ENCODE measurements at regions not wholly inside any gene's neighbourhood (a gene's known extent, or its start where the extent isn't known, plus 50 kb on each side); places are given as distances from the start of the nearest gene placed in this dataset.

DNA sequence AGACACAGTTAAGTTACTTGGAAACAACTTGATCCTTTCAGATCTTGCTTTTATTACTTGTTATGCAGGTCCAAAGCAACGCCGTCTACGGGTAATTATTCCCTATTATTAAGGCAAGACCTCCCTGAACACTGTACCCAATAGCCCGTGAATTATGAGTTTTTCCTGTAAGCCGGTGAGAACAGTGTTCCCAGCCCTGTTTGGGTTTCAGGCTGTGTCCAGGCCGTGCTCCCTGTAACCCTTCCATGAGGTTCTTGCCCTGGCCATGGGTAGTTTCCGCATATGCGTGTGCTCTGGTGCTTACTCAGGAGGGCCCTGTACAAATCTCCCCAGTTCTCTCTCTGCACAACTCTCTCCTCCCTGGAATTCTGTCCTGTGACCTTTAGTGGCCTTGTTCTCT lies 65.6 kb upstream of the CNOT6 start:
- DNase-seq = no peak
- H3F3A ChIP-seq (ENCODE audit: insufficient read depth, low read depth) = no peaks in the 10 kb centered on the region
- no peaks in the 10 kb centered on the region for H4K20me1 ChIP-seq (ENCODE audit: insufficient read depth)
- H3K27me3 ChIP-seq (ENCODE audit: insufficient read depth, low read depth) = no peaks in the 10 kb centered on the region
- no peaks in the 10 kb centered on the region for H3K9me3 ChIP-seq (ENCODE audit: insufficient read depth, low read depth)
- H3K79me2 ChIP-seq (ENCODE audit: low read depth) = no peaks in the 10 kb centered on the region
- no peak overlapping the region for H3K27ac ChIP-seq
- intact Hi-C loops (cut with micrococcal nuclease; ENCODE audit: unreplicated experiment) = no loop called here
- H3K4me1 ChIP-seq (replicated peaks; ENCODE audit: insufficient read depth) = no peaks in the 10 kb centered on the region
- no peaks in the 10 kb centered on the region for H3K36me3 ChIP-seq (ENCODE audit: low read depth)
- H3K4me2 ChIP-seq = no peak overlapping the region
- H3K9me2 ChIP-seq (ENCODE audit: insufficient read depth) = no peaks in the 10 kb centered on the region
- TF ChIP-seq EZH2 (IDR thresholded peaks at IDR 0.05; ENCODE audit: low read depth) = no peak
- TF ChIP-seq, protein P1, sequence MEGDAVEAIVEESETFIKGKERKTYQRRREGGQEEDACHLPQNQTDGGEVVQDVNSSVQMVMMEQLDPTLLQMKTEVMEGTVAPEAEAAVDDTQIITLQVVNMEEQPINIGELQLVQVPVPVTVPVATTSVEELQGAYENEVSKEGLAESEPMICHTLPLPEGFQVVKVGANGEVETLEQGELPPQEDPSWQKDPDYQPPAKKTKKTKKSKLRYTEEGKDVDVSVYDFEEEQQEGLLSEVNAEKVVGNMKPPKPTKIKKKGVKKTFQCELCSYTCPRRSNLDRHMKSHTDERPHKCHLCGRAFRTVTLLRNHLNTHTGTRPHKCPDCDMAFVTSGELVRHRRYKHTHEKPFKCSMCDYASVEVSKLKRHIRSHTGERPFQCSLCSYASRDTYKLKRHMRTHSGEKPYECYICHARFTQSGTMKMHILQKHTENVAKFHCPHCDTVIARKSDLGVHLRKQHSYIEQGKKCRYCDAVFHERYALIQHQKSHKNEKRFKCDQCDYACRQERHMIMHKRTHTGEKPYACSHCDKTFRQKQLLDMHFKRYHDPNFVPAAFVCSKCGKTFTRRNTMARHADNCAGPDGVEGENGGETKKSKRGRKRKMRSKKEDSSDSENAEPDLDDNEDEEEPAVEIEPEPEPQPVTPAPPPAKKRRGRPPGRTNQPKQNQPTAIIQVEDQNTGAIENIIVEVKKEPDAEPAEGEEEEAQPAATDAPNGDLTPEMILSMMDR (conservative IDR thresholded peaks at IDR 0.05) = no peak
- POLR2A ChIA-PET (ENCODE audit: unreplicated experiment) = no interaction called here
- H2AFZ ChIP-seq = no peak overlapping the region
- no TSS peak for BruUV-seq (replicated peaks)
- H3K4me3 ChIP-seq = no peak overlapping the region
- CTCF ChIA-PET = no interaction called here

DNA sequence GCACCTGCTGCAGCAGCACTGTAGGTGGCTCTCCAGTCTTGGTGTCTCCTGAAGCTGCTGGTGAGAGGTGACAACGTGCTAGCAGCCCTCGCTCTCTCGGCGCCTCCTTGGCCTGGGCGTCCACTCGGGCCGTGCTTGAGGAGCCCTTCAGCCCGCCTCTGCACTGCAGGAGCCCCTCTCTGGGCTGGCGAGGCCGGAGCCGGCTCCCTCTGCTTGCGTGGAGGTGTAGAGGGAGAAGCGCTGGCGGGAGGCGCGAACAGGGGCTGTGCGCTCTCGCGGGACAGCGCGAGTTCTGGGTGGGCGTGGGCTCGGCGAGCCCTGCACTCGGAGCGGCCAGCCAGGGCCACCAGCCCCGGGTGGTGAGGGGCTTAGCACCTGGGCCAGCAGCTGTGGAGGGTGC lies 62.2 kb upstream of the CNOT6 start:
- Histone ChIP-seq H2AFZ (no peak overlapping the region), H3K4me2 (no peak overlapping the region), H3K27me3 (ENCODE audit: insufficient read depth, low read depth) (no peaks in the 10 kb centered on the region), H3K4me3 (no peak overlapping the region), H3K27ac (no peak overlapping the region), H3K9me3 (ENCODE audit: insufficient read depth, low read depth) (no peaks in the 10 kb centered on the region), H3K9me2 (ENCODE audit: insufficient read depth) (no peaks in the 10 kb centered on the region), H3K36me3 (ENCODE audit: low read depth) (no peaks in the 10 kb centered on the region), H3K79me2 (ENCODE audit: low read depth) (no peaks in the 10 kb centered on the region), H3F3A (ENCODE audit: insufficient read depth, low read depth) (no peaks in the 10 kb centered on the region), H4K20me1 (ENCODE audit: insufficient read depth) (no peaks in the 10 kb centered on the region), H3K4me1 (replicated peaks; ENCODE audit: insufficient read depth) (no peaks in the 10 kb centered on the region)
- no TSS peak for BruUV-seq (replicated peaks)
- DNase-seq = no peak
- POLR2A ChIA-PET (ENCODE audit: unreplicated experiment) = no interaction called here
- CTCF ChIA-PET = no interaction called here
- intact Hi-C loops (cut with micrococcal nuclease; ENCODE audit: unreplicated experiment) = no loop called here
- TF ChIP-seq EZH2 (IDR thresholded peaks at IDR 0.05; ENCODE audit: low read depth) = no peak
- TF ChIP-seq, protein P1 (conservative IDR thresholded peaks at IDR 0.05) = no peak

DNA sequence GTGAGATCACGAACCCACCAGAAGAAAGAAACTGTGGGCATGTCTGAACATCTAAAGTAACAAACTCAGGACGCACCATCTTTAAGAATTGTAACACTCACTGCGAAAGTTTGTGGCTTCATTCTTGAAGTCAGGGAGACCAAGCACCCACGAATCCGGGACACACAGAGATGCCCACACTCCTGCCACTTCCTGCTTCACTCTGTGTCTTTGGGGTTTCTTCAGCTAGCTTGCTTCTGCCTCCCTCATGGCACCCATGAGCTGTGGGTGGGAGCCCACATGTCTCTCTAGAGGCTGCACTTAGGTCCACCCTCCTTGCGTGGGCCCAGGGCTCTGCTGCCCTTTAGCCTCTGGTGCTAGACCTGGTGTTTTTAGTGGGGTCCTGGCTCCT lies 61.2 kb upstream of the CNOT6 start:
- no peaks in the 10 kb centered on the region for H3K27me3 ChIP-seq (ENCODE audit: insufficient read depth, low read depth)
- BruUV-seq (replicated peaks) = no TSS peak
- intact Hi-C loops (cut with micrococcal nuclease; ENCODE audit: unreplicated experiment) = no loop called here
- H3K79me2 ChIP-seq (ENCODE audit: low read depth) = no peaks in the 10 kb centered on the region
- H4K20me1 ChIP-seq (ENCODE audit: insufficient read depth) = no peaks in the 10 kb centered on the region
- H3K9me2 ChIP-seq (ENCODE audit: insufficient read depth) = no peaks in the 10 kb centered on the region
- no peak overlapping the region for H3K4me2 ChIP-seq
- no peak overlapping the region for H2AFZ ChIP-seq
- TF ChIP-seq, protein P1 (conservative IDR thresholded peaks at IDR 0.05) = no peak
- no peak for TF ChIP-seq EZH2 (IDR thresholded peaks at IDR 0.05; ENCODE audit: low read depth)
- H3F3A ChIP-seq (ENCODE audit: insufficient read depth, low read depth) = no peaks in the 10 kb centered on the region
- H3K4me1 ChIP-seq (replicated peaks; ENCODE audit: insufficient read depth) = no peaks in the 10 kb centered on the region
- POLR2A ChIA-PET (ENCODE audit: unreplicated experiment) = no interaction called here
- H3K4me3 ChIP-seq = no peak overlapping the region
- no peak overlapping the region for H3K27ac ChIP-seq
- H3K36me3 ChIP-seq (ENCODE audit: low read depth) = no peaks in the 10 kb centered on the region
- CTCF ChIA-PET = no interaction called here
- DNase-seq = no peak
- H3K9me3 ChIP-seq (ENCODE audit: insufficient read depth, low read depth) = no peaks in the 10 kb centered on the region
